ENCODE measurements at regions not wholly inside any gene's neighbourhood (a gene's known extent, or its start where the extent isn't known, plus 50 kb on each side); places are given as distances from the start of the nearest gene placed in this dataset.

DNA sequence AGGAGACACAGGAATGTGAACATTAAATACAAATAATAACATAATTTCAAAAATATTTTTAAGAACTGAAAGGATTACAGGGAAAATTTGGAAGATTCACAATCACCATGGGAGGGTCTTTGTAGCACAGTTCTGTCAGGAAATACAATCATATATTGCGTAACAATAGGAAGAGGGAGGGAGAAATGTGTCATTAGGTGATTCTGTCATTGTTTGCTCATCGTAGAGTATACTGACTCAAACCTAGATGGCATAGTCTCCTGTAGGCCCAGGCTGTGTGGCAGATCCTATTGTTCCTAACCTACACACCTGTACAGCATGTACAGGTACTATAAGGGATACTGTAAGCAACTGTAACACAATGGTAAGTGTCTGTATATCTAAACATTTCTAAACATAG lies 330.4 kb downstream of the BRD1 start:
- CTCF ChIA-PET (ENCODE audit: low intra/inter-chr PET ratio, low total read pairs) = no interaction called here
- no TSS peak for BruUV-seq (replicated peaks)

DNA sequence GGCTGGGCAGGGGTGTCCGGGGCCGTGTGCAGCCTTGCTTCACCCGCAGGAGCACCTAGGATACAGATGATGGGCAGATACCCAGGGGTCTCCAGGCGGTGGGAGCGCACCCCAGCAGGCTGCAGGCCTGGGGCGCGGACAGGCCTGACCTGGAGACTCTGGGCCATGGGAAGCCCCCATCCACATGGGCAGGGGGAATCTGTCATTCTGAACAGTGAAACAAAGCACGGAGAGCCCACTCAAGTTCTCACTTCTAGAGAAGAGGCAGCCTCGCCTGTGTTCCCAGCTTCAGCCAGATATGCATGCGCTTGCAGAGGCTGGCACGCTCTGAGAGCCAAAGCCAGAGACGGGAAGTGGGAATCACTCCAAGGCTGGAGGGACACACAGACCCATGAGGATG lies 333.1 kb downstream of the BRD1 start:
- POLR2A ChIA-PET = no interaction called here
- FAIRE-seq (no peak), DNase-seq (ENCODE audit: low spot score) (no peak)

More for the DNA sequence above, 330.4 kb downstream of the BRD1 start:
- Histone ChIP-seq H3K4me3 (replicated peaks in 1 of 3; ENCODE audit: insufficient read depth in 1 of 3, low read depth in 2 of 3, low read length in 3 of 3) (no peak overlapping the region), H3K79me2 (ENCODE audit: insufficient read depth, low read length) (no peaks in the 10 kb centered on the region), H2AFZ (ENCODE audit: low read length) (no peak overlapping the region), H3K27me3 (ENCODE audit: control insufficient read depth in 1 of 2, insufficient read depth in 2 of 2, low read length in 2 of 2) (peaks cover 0 to 20% of the 10 kb centered on the region in 2 experiments; a peak in 3 of 5 replicates), H3K27ac (ENCODE audit: extremely low read length, insufficient read depth, low read length) (no peak overlapping the region), H3K4me1 (ENCODE audit: insufficient read depth, low read length) (peaks cover 7% of the 10 kb centered on the region), H3K4me2 (ENCODE audit: low read depth, low read length) (no peak overlapping the region), H3K9me3 (ENCODE audit: low read length) (0 out of 2 replicates have a peak, but pooled peaks cover 5% of the 10 kb centered on the region), H3K9ac (ENCODE audit: insufficient read depth, low read depth, low read length) (no peak overlapping the region), H3K36me3 (replicated peaks in 1 of 2; ENCODE audit: control insufficient read depth in 1 of 2, insufficient read depth in 2 of 2, low read length in 2 of 2) (no peaks in the 10 kb centered on the region), H4K20me1 (ENCODE audit: insufficient read depth, low read length) (no peaks in the 10 kb centered on the region)
- FAIRE-seq = no peak
- TF ChIP-seq SOX13 (IDR thresholded peaks at IDR 0.05) = no peak
- TF ChIP-seq SOX13 (CRISPR knock-in tag; conservative IDR thresholded peaks at IDR 0.05 in 1 of 2, IDR thresholded peaks at IDR 0.05 in 1 of 2) = 0 out of 4 replicates have a peak, but pooled peaks of 1 of the 2 experiments have one; percentile 6
- no peak for TF ChIP-seq ZNF543 (CRISPR knock-in tag; IDR thresholded peaks at IDR 0.05)
- TF ChIP-seq CEBPB (IDR thresholded peaks at IDR 0.05; ENCODE audit: borderline replicate concordance, low read depth, low read length) = peak; percentile 89
- in situ Hi-C loops (cut with HindIII; ENCODE audit: extremely low pct_ligation_motif_present, low pct_unique_long_range_greater_than_20kb) = no loop called here
- no peak for ATAC-seq
- DNase-seq (ENCODE audit: low spot score) = peak; percentile 6
- intact Hi-C loops (cut with micrococcal nuclease; ENCODE audit: unreplicated experiment) = no loop called here
- POLR2A ChIA-PET = no interaction called here
- 2% methylated on average over 2 of the region's 2 CpGs for WGBS (ENCODE audit: low lambda C conversion rate)

More for the DNA sequence above, 333.1 kb downstream of the BRD1 start:
- ATAC-seq = no peak
- intact Hi-C loops (cut with micrococcal nuclease; ENCODE audit: unreplicated experiment) (no loop called here), in situ Hi-C loops (cut with HindIII; ENCODE audit: extremely low pct_ligation_motif_present, low pct_unique_long_range_greater_than_20kb) (no loop called here)
- BruUV-seq (replicated peaks) = no TSS peak
- Histone ChIP-seq H3K36me3 (replicated peaks in 1 of 2; ENCODE audit: control insufficient read depth in 1 of 2, insufficient read depth in 2 of 2, low read length in 2 of 2) (no peaks in the 10 kb centered on the region), H3K9me3 (ENCODE audit: low read length) (no peaks in the 10 kb centered on the region), H3K27ac (ENCODE audit: extremely low read length, insufficient read depth, low read length) (no peak overlapping the region), H3K79me2 (ENCODE audit: insufficient read depth, low read length) (no peaks in the 10 kb centered on the region), H3K4me1 (ENCODE audit: insufficient read depth, low read length) (no peaks in the 10 kb centered on the region), H3K4me2 (ENCODE audit: low read depth, low read length) (no peak overlapping the region), H3K4me3 (replicated peaks in 1 of 3; ENCODE audit: insufficient read depth in 1 of 3, low read depth in 2 of 3, low read length in 3 of 3) (no peak overlapping the region), H2AFZ (ENCODE audit: low read length) (no peak overlapping the region), H3K9ac (ENCODE audit: insufficient read depth, low read depth, low read length) (no peak overlapping the region), H3K27me3 (ENCODE audit: control insufficient read depth in 1 of 2, insufficient read depth in 2 of 2, low read length in 2 of 2) (peaks cover 0 to 34% of the 10 kb centered on the region in 2 experiments; a peak in 3 of 5 replicates), H4K20me1 (ENCODE audit: insufficient read depth, low read length) (no peaks in the 10 kb centered on the region)
- CTCF ChIA-PET (ENCODE audit: low intra/inter-chr PET ratio, low total read pairs) = no interaction called here
- TF ChIP-seq RBM22 (optimal IDR thresholded peaks at IDR 0.05; ENCODE audit: low read length) (no peak), MTA1 (CRISPR knock-in tag; IDR thresholded peaks at IDR 0.05; ENCODE audit: borderline replicate concordance) (no peak), ZNF615 (CRISPR knock-in tag; IDR thresholded peaks at IDR 0.05; ENCODE audit: borderline replicate concordance) (no peak), SAP130 (CRISPR knock-in tag; IDR thresholded peaks at IDR 0.05; ENCODE audit: low read depth) (no peak)
- 100% methylated on average over 3 of the region's 12 CpGs for WGBS (ENCODE audit: low lambda C conversion rate)

Data from HepG2 (cell line).